Liver (tissue), 8 donors: ENCODE measurements at regions not wholly inside any gene's neighbourhood (a gene's known extent, or its start where the extent isn't known, plus 50 kb on each side); places are given as distances from the start of the nearest gene placed in this dataset.
"Not testable (repeated sequence)": the region's sequence is repeated elsewhere in the genome, so short reads cannot be mapped to it uniquely, and the experiment has no call there.

Source experiments
- DNase-seq: peaks from one replicate; pipeline ENCODE4 v3.0.0-alpha.2; 2017; ENCODE audit warnings: low spot score
- H3K27ac ChIP-seq, 2 donors: one replicate each; pipeline ENCODE4 v1.7.0; 2013; ENCODE audit warnings: inconsistent platforms in 2 of 2, low read length in 2 of 2, control low read depth in 1 of 2, low read depth in 1 of 2, mild to moderate bottlenecking in 1 of 2
- H3K27me3 ChIP-seq, 4 donors: one replicate each; pipeline versions ENCODE4 v1.6.1 to v1.7.0; 2013; ENCODE audit warnings: low read length in 3 of 4, inconsistent platforms in 1 of 4, mild to moderate bottlenecking in 1 of 4, moderate library complexity in 1 of 4; ENCODE audit not compliant: control insufficient read depth in 4 of 4, insufficient read depth in 4 of 4
- H3K36me3 ChIP-seq, 4 donors: one replicate each; pipeline versions ENCODE4 v1.6.1 to v1.7.0; 2013; ENCODE audit warnings: low read length in 3 of 4, mild to moderate bottlenecking in 3 of 4, low read depth in 1 of 4, moderate library complexity in 1 of 4; ENCODE audit not compliant: control insufficient read depth in 4 of 4, insufficient read depth in 3 of 4
- H3K4me1 ChIP-seq, 4 donors: one replicate each; pipeline versions ENCODE4 v1.6.1 to v1.7.0; 2013; ENCODE audit warnings: low read length in 3 of 4, mild to moderate bottlenecking in 3 of 4, moderate library complexity in 1 of 4; ENCODE audit not compliant: control insufficient read depth in 4 of 4, insufficient read depth in 4 of 4
- H3K4me3 ChIP-seq, 3 donors: one replicate each; pipeline versions ENCODE4 v1.6.1 to v1.7.0; 2013; ENCODE audit warnings: low read length in 3 of 3, control low read depth in 1 of 3, low read depth in 1 of 3, mild to moderate bottlenecking in 1 of 3
- H3K9ac ChIP-seq, 2 donors: one replicate each; pipeline ENCODE4 v1.7.0; 2013; ENCODE audit warnings: low read length in 2 of 2, mild to moderate bottlenecking in 2 of 2, moderate library complexity in 2 of 2, control low read depth in 1 of 2, low read depth in 1 of 2
- H3K9me3 ChIP-seq, 4 donors: one replicate each; pipeline versions ENCODE4 v1.6.1 to v1.7.0; 2013; ENCODE audit warnings: low read length in 3 of 4; ENCODE audit not compliant: control insufficient read depth in 4 of 4
- EGR1 ChIP-seq, 2 donors: IDR thresholded peaks; 2 replicates each; pipeline ENCODE4 v1.6.1; 2016 to 2018; ENCODE audit warnings: antibody characterized with exemption in 2 of 2, low read depth in 2 of 2
- FOXA1 ChIP-seq: IDR thresholded peaks from 2 replicates; pipeline ENCODE4 v1.6.1; 2016; ENCODE audit warnings: antibody characterized with exemption
- FOXA2 ChIP-seq: IDR thresholded peaks from 2 replicates; pipeline ENCODE4 v1.6.1; 2016; ENCODE audit warnings: antibody characterized with exemption
- GABPA ChIP-seq, 2 donors: IDR thresholded peaks in 1 of 2; conservative IDR thresholded peaks in 1 of 2; 2 replicates each; pipeline ENCODE4 v1.6.1; 2016; ENCODE audit warnings: antibody characterized with exemption in 2 of 2, mild to moderate bottlenecking in 1 of 2, moderate library complexity in 1 of 2
- HNF4A ChIP-seq, 2 donors: conservative IDR thresholded peaks; 2 replicates each; pipeline ENCODE4 v1.6.1; 2016; ENCODE audit warnings: antibody characterized with exemption in 2 of 2, mild to moderate bottlenecking in 2 of 2
- HNF4G ChIP-seq: IDR thresholded peaks from 2 replicates; pipeline ENCODE4 v1.6.1; 2016; ENCODE audit warnings: antibody characterized with exemption
- NR2F2 ChIP-seq: IDR thresholded peaks from 2 replicates; pipeline ENCODE4 v1.6.1; 2016; ENCODE audit warnings: antibody characterized with exemption
- RAD21 ChIP-seq, 2 donors: IDR thresholded peaks; 2 replicates each; pipeline ENCODE4 v1.6.1; 2016; ENCODE audit warnings: antibody characterized with exemption in 2 of 2, mild to moderate bottlenecking in 2 of 2
- SP1 ChIP-seq: IDR thresholded peaks from 2 replicates; pipeline ENCODE4 v1.6.1; 2018; ENCODE audit warnings: antibody characterized with exemption, mild to moderate bottlenecking
- TAF1 ChIP-seq: conservative IDR thresholded peaks from 2 replicates; pipeline ENCODE4 v1.6.1; 2016; ENCODE audit warnings: antibody characterized with exemption, mild to moderate bottlenecking
- WGBS: extraction: QIAGEN DNeasy Blood & Tissue Kit; methylation state at CpG from one replicate; pipeline ENCODE4 v1.1.7; 2013; 5-methylcytosine and 5-hydroxymethylcytosine counted together
- TF ChIP-seq, protein P1 (sequence below): IDR thresholded peaks from 2 replicates; pipeline ENCODE4 v1.6.1; 2016; ENCODE audit warnings: antibody characterized with exemption
- TF ChIP-seq, protein P2 (sequence below): IDR thresholded peaks from 2 replicates; pipeline ENCODE4 v1.6.1; 2016; ENCODE audit warnings: antibody characterized with exemption
- TF ChIP-seq, protein P3 (sequence below): IDR thresholded peaks from 2 replicates; pipeline ENCODE4 v1.6.1; 2016; ENCODE audit warnings: antibody characterized with exemption
- TF ChIP-seq, protein P4 (sequence below): fragments of 150-350 bp; IDR thresholded peaks from 2 replicates; pipeline ENCODE4 v1.5.1; 2017; ENCODE audit warnings: improper control_type of control experiment, low read depth, low read length; ENCODE audit not compliant: missing input control
- TF ChIP-seq, protein P5 (sequence below): IDR thresholded peaks from 2 replicates; pipeline ENCODE4 v1.6.1; 2016; ENCODE audit warnings: antibody characterized with exemption, mild to moderate bottlenecking
- donor health status: healthy.
- donor health status: healthy.
- donor health status: healthy.
- donor health status: healthy.
- donor health status: healthy.

DNA sequence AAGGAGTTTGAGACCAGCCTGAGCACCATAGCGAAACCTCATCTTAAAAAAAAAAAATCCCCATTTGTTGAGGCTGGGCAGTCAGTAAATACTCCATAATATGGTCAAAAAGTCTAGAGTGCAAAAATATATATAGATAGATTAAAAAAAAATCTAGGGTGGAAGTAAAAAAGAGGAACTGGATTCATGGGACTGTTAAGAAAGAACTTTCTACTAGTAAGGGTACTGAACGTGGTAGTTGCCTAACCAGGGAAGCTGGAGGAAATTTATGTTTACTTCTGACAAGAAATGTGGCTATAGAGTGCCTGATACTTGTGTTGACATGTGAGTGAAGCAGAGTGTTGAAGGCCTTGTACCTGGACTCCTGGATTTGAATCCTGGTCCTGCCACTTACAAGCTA, 265.9 kb upstream of the FAM78B start:
- H3K27me3 ChIP-seq: no peaks in the 10 kb centered on the region
- H3K4me3 ChIP-seq: no peak overlapping the region
- no peak overlapping the region for H3K27ac ChIP-seq
- no peak for TF ChIP-seq TAF1
- no peak for TF ChIP-seq HNF4A (conservative IDR thresholded peaks at IDR 0.05)
- TF ChIP-seq SP1: no peak
- TF ChIP-seq, protein P1, sequence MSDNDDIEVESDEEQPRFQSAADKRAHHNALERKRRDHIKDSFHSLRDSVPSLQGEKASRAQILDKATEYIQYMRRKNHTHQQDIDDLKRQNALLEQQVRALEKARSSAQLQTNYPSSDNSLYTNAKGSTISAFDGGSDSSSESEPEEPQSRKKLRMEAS: no peak
- no peak for TF ChIP-seq FOXA2
- TF ChIP-seq, protein P2, sequence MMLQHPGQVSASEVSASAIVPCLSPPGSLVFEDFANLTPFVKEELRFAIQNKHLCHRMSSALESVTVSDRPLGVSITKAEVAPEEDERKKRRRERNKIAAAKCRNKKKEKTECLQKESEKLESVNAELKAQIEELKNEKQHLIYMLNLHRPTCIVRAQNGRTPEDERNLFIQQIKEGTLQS: no peak
- TF ChIP-seq, protein P3, sequence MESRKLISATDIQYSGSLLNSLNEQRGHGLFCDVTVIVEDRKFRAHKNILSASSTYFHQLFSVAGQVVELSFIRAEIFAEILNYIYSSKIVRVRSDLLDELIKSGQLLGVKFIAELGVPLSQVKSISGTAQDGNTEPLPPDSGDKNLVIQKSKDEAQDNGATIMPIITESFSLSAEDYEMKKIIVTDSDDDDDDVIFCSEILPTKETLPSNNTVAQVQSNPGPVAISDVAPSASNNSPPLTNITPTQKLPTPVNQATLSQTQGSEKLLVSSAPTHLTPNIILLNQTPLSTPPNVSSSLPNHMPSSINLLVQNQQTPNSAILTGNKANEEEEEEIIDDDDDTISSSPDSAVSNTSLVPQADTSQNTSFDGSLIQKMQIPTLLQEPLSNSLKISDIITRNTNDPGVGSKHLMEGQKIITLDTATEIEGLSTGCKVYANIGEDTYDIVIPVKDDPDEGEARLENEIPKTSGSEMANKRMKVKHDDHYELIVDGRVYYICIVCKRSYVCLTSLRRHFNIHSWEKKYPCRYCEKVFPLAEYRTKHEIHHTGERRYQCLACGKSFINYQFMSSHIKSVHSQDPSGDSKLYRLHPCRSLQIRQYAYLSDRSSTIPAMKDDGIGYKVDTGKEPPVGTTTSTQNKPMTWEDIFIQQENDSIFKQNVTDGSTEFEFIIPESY: no peak
- no peak for TF ChIP-seq HNF4G
- no peak for TF ChIP-seq FOXA1
- TF ChIP-seq RAD21 (IDR thresholded peaks at IDR 0.05): no peak
- no peak for TF ChIP-seq NR2F2
- TF ChIP-seq GABPA (IDR thresholded peaks at IDR 0.05 in 1 of 2, conservative IDR thresholded peaks at IDR 0.05 in 1 of 2): no peak
- TF ChIP-seq EGR1 (IDR thresholded peaks at IDR 0.05; ENCODE audit: low read depth in 2 of 2): no peak
- no peaks in the 10 kb centered on the region for H3K4me1 ChIP-seq
- no peaks in the 10 kb centered on the region for H3K9me3 ChIP-seq
- 65% methylated on average over 2 of the region's 2 CpGs for WGBS
- no peak for DNase-seq
- no peaks in the 10 kb centered on the region for H3K36me3 ChIP-seq
- no peak overlapping the region for H3K9ac ChIP-seq

DNA sequence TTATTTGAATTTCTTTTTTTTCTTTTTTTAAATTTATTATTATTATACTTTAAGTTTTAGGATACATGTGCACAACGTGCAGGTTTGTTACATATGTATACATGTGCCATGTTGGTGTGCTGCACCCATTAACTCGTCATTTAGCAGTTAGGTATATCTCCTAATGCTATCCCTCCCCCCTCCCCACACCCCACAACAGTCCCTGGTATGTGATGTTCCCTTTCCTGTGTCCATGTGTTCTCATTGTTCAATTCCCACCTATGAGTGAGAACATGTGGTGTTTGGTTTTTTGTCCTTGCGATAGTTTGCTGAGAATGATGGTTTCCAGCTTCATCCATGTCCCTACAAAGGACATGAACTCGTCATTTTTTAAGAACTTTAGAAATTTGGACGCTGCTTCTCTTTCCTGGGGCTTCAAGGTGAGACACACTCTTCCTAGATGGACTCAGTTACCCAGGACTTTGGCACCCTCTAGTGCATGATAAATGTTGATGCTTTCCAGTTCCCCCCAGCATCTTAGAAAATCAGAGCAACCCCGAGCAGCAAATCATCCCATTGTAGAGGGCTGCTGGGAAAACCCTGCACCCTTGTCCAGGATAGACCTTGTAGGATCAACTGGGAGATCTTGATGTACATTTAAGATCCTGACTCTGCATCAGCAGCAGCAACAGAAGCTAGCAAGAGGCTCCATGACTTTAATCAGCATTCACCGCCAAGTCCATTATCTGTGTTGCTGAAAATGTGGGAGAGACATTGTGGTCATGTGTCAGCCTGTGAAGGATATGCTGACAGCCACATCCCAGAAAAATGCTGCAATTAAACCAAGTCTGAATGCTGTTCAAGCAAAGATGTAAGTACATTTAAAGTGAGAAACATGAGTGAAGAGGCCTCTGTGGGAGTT, 266.9 kb upstream of the FAM78B start:
- not testable (repeated sequence) for H3K27ac ChIP-seq, H3K9ac ChIP-seq, DNase-seq, H3K4me3 ChIP-seq, H3K36me3 ChIP-seq, H3K9me3 ChIP-seq, H3K27me3 ChIP-seq, H3K4me1 ChIP-seq
- 34% methylated on average over 7 of the region's 7 CpGs for WGBS
- TF ChIP-seq, protein P4, sequence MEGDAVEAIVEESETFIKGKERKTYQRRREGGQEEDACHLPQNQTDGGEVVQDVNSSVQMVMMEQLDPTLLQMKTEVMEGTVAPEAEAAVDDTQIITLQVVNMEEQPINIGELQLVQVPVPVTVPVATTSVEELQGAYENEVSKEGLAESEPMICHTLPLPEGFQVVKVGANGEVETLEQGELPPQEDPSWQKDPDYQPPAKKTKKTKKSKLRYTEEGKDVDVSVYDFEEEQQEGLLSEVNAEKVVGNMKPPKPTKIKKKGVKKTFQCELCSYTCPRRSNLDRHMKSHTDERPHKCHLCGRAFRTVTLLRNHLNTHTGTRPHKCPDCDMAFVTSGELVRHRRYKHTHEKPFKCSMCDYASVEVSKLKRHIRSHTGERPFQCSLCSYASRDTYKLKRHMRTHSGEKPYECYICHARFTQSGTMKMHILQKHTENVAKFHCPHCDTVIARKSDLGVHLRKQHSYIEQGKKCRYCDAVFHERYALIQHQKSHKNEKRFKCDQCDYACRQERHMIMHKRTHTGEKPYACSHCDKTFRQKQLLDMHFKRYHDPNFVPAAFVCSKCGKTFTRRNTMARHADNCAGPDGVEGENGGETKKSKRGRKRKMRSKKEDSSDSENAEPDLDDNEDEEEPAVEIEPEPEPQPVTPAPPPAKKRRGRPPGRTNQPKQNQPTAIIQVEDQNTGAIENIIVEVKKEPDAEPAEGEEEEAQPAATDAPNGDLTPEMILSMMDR: peak; percentile 47
- peak; percentile 77 to 82 for TF ChIP-seq RAD21 (IDR thresholded peaks at IDR 0.05)

DNA sequence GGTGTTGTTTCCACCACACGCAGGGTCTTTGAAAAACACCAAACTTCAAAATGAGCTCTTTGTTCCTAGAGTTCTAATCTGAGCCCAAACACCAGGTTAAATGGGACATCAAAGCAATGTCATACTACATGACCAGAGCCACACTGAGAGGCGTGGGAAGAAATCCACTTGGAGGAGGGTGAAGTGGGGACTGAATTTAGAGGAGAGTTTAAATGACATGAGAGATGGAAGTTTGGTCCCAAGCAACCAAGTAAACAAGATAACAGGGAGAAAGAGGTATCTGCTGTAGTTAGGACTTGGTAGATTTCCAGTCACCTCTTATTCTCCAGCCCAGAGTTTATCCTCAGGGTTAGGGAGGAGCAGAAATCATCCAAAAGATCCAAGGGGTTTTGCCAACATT, 290.9 kb upstream of the FAM78B start:
- Histone ChIP-seq H3K27me3 (no peaks in the 10 kb centered on the region), H3K4me1 (no peaks in the 10 kb centered on the region), H3K36me3 (no peaks in the 10 kb centered on the region), H3K9ac (no peak overlapping the region), H3K4me3 (no peak overlapping the region), H3K9me3 (no peaks in the 10 kb centered on the region), H3K27ac (no peak overlapping the region)
- DNase-seq: no peak
- 81% methylated on average over 2 of the region's 2 CpGs for WGBS
- TF ChIP-seq, protein P5, sequence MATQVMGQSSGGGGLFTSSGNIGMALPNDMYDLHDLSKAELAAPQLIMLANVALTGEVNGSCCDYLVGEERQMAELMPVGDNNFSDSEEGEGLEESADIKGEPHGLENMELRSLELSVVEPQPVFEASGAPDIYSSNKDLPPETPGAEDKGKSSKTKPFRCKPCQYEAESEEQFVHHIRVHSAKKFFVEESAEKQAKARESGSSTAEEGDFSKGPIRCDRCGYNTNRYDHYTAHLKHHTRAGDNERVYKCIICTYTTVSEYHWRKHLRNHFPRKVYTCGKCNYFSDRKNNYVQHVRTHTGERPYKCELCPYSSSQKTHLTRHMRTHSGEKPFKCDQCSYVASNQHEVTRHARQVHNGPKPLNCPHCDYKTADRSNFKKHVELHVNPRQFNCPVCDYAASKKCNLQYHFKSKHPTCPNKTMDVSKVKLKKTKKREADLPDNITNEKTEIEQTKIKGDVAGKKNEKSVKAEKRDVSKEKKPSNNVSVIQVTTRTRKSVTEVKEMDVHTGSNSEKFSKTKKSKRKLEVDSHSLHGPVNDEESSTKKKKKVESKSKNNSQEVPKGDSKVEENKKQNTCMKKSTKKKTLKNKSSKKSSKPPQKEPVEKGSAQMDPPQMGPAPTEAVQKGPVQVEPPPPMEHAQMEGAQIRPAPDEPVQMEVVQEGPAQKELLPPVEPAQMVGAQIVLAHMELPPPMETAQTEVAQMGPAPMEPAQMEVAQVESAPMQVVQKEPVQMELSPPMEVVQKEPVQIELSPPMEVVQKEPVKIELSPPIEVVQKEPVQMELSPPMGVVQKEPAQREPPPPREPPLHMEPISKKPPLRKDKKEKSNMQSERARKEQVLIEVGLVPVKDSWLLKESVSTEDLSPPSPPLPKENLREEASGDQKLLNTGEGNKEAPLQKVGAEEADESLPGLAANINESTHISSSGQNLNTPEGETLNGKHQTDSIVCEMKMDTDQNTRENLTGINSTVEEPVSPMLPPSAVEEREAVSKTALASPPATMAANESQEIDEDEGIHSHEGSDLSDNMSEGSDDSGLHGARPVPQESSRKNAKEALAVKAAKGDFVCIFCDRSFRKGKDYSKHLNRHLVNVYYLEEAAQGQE: no peak
- TF ChIP-seq EGR1 (IDR thresholded peaks at IDR 0.05; ENCODE audit: low read depth in 2 of 2): no peak
- TF ChIP-seq HNF4A (conservative IDR thresholded peaks at IDR 0.05): no peak
- no peak for TF ChIP-seq GABPA (IDR thresholded peaks at IDR 0.05 in 1 of 2, conservative IDR thresholded peaks at IDR 0.05 in 1 of 2)
